Endothelial cell (in vitro differentiated cells): ENCODE measurements at regions not wholly inside any gene's neighbourhood (a gene's known extent, or its start where the extent isn't known, plus 50 kb on each side); places are given as distances from the start of the nearest gene placed in this dataset.

ENCODE experiments used
- DNase-seq: peaks from one replicate; pipeline ENCODE4 v3.0.0; 2021; ENCODE audit warnings: low spot score
- H3K27ac Mint-ChIP-seq: one replicate; pipeline ENCODE4 v1.8.0; 2021; ENCODE audit warnings: mixed read lengths, inconsistent platforms; ENCODE audit not compliant: unreplicated experiment
- H3K27me3 Mint-ChIP-seq: one replicate; pipeline ENCODE4 v1.8.0; 2021; ENCODE audit warnings: mild to moderate bottlenecking, moderate library complexity, mixed read lengths, inconsistent platforms; ENCODE audit not compliant: unreplicated experiment
- H3K36me3 Mint-ChIP-seq: one replicate; pipeline ENCODE4 v1.8.0; 2021; ENCODE audit warnings: mild to moderate bottlenecking, low read depth, mixed read lengths, inconsistent platforms; ENCODE audit not compliant: unreplicated experiment
- H3K4me1 Mint-ChIP-seq: one replicate; pipeline ENCODE4 v1.8.0; 2021; ENCODE audit warnings: mild to moderate bottlenecking, mixed read lengths, inconsistent platforms; ENCODE audit not compliant: unreplicated experiment
- H3K4me3 Mint-ChIP-seq: one replicate; pipeline ENCODE4 v1.8.0; 2021; ENCODE audit warnings: mild to moderate bottlenecking, mixed read lengths, inconsistent platforms; ENCODE audit not compliant: unreplicated experiment
- H3K9me3 Mint-ChIP-seq: one replicate; pipeline ENCODE4 v1.8.0; 2021; ENCODE audit warnings: mixed read lengths, inconsistent platforms; ENCODE audit not compliant: unreplicated experiment
- CTCF ChIP-seq: fragments of 200-600 bp; sonication (generic); IDR thresholded peaks from one replicate; pipeline ENCODE4 v1.5.0; 2021; ENCODE audit warnings: antibody characterized with exemption; ENCODE audit not compliant: unreplicated experiment

GRCh38 chr1:191142748-191143147, 665.1 kb upstream of the BRINP3 start:
- no peak for DNase-seq
- Mint-ChIP-seq H3K4me3 (no peak overlapping the region), H3K27ac (no peak overlapping the region), H3K9me3 (no peaks in the 10 kb centered on the region), H3K27me3 (no peaks in the 10 kb centered on the region), H3K36me3 (no peaks in the 10 kb centered on the region), H3K4me1 (no peaks in the 10 kb centered on the region)
- TF ChIP-seq CTCF, result no peak

GRCh38 chr1:191145834-191146233, 668.2 kb upstream of the BRINP3 start:
- H3K27me3 Mint-ChIP-seq, result no peaks in the 10 kb centered on the region
- no peak for DNase-seq
- H3K36me3 Mint-ChIP-seq, result no peaks in the 10 kb centered on the region
- peaks cover 9% of the 10 kb centered on the region for H3K4me1 Mint-ChIP-seq
- H3K9me3 Mint-ChIP-seq, result no peaks in the 10 kb centered on the region
- no peak for TF ChIP-seq CTCF
- H3K27ac Mint-ChIP-seq, result no peak overlapping the region
- H3K4me3 Mint-ChIP-seq, result no peak overlapping the region

- Mint-ChIP-seq H3K4me3 (no peak overlapping the region), H3K9me3 (no peaks in the 10 kb centered on the region), H3K27me3 (no peaks in the 10 kb centered on the region), H3K27ac (no peak overlapping the region), H3K36me3 (no peaks in the 10 kb centered on the region), H3K4me1 (peaks cover 10% of the 10 kb centered on the region)
- DNase-seq, result no peak
- TF ChIP-seq CTCF, result no peak
These were observed 673.7 kb upstream of the BRINP3 start for GRCh38 chr1:191151321-191151807.

GRCh38 chr1:191152776-191153175, 675.1 kb upstream of the BRINP3 start:
- H3K27ac Mint-ChIP-seq, result no peak overlapping the region

GRCh38 chr1:191155178-191155577, 677.5 kb upstream of the BRINP3 start:
- no peak overlapping the region for H3K27ac Mint-ChIP-seq
- H3K4me3 Mint-ChIP-seq, result no peak overlapping the region
- no peak for DNase-seq
- H3K9me3 Mint-ChIP-seq, result no peaks in the 10 kb centered on the region
- no peaks in the 10 kb centered on the region for H3K36me3 Mint-ChIP-seq
- no peak for TF ChIP-seq CTCF
- H3K4me1 Mint-ChIP-seq, result peaks cover 3% of the 10 kb centered on the region
- no peaks in the 10 kb centered on the region for H3K27me3 Mint-ChIP-seq

More at GRCh38 chr1:191152776-191153175, 675.1 kb upstream of the BRINP3 start:
- H3K27me3 Mint-ChIP-seq, result no peaks in the 10 kb centered on the region
- H3K4me1 Mint-ChIP-seq, result peaks cover 10% of the 10 kb centered on the region
- H3K36me3 Mint-ChIP-seq, result no peaks in the 10 kb centered on the region
- no peaks in the 10 kb centered on the region for H3K9me3 Mint-ChIP-seq
- no peak for DNase-seq
- TF ChIP-seq CTCF, result no peak
- H3K4me3 Mint-ChIP-seq, result no peak overlapping the region
